Tibial artery (tissue), 4 donors: ENCODE measurements at regions not wholly inside any gene's neighbourhood (a gene's known extent, or its start where the extent isn't known, plus 50 kb on each side); places are given as distances from the start of the nearest gene placed in this dataset.
"Not testable (repeated sequence)": the region's sequence is repeated elsewhere in the genome, so short reads cannot be mapped to it uniquely, and the experiment has no call there.

ENCODE experiments used
- DNase-seq, 2 donors: peaks; one replicate each; pipeline ENCODE4 v3.0.0-alpha.2; 2019
- H3K27ac ChIP-seq, 2 donors: fragments of 200-600 bp; sonication (generic) in 1 of 2; 1 replicate in 1 of 2; 2 replicates in 1 of 2; pipeline ENCODE4 v1.5.1; 2018 to 2019; ENCODE audit warnings: mild to moderate bottlenecking in 1 of 2
- H3K27me3 ChIP-seq, 2 donors: fragments of 200-600 bp; sonication (generic) in 1 of 2; one replicate each; pipeline versions ENCODE4 v1.5.1 to v1.6.0; 2016 to 2019
- H3K36me3 ChIP-seq, 3 donors: fragments of 200-600 bp; sonication (generic) in 2 of 3; one replicate each; pipeline ENCODE4 v1.5.1; 2016 to 2019; ENCODE audit warnings: mild to moderate bottlenecking in 2 of 3
- H3K4me1 ChIP-seq, 4 donors: fragments of 200-600 bp; sonication (generic) in 2 of 4; 1 replicate in 3 of 4; 2 replicates in 1 of 4; pipeline ENCODE4 v1.5.1; 2016 to 2019
- H3K4me3 ChIP-seq, 2 donors: fragments of 200-600 bp; sonication (generic) in 1 of 2; 1 replicate in 1 of 2; 2 replicates in 1 of 2; pipeline ENCODE4 v1.5.1; 2018 to 2019; ENCODE audit warnings: mild to moderate bottlenecking in 2 of 2
- H3K9me3 ChIP-seq, 3 donors: fragments of 200-600 bp; sonication (generic) in 1 of 3; one replicate each; pipeline ENCODE4 v1.5.1; 2016 to 2019
- CTCF ChIP-seq, 2 experiments: fragments of 200-600 bp in 1 of 2; fragments of 450-650 bp in 1 of 2; IDR thresholded peaks; one replicate each; pipeline ENCODE4 v1.5.1; 2017 to 2019; ENCODE audit warnings: antibody characterized with exemption in 2 of 2, mild to moderate bottlenecking in 1 of 2, moderate library complexity in 1 of 2
- intact Hi-C: fragments of 100-400 bp; cut with DNase I; formaldehyde crosslinking; loops from one replicate; pipeline ENCODE4 v1.15.0; 2023; ENCODE audit warnings: low total_unique reads

DNA sequence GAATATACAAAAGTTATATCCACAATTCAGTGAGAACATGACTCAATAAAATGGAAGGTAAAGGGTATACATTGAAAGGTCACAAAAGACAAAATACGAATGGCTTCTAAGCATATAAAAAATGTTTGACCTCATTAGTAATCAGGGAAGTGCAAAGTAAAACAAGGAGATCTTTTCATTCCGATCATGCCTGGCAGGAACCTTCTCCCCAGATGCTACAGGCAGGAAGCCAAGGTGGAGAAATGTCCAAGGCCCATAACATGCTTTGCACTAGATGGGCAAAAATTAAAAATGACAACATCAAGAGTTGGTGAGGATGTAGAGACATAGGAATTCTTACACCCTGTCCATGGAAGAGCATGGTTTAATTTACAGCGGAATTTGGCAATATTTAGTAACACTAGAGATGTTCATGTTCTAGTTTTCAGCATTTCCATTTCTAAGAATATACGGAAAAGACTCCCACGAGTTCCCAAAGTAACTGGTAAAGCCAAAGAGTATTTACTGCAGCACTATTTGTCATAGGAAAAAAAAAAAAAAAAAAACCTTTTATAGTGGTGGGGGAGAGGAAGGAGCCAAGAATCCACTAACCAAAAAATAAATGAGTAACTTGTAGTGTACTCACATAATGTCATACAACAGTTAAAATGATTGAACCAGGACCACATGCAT, 184.5 kb upstream of the KAZN start:
- Histone ChIP-seq H3K36me3 (no peaks in the 10 kb centered on the region), H3K4me1 (peaks cover 0 to 3% (median 0%) of the 10 kb centered on the region in 4 donors), H3K9me3 (no peaks in the 10 kb centered on the region), H3K4me3 (no peak overlapping the region), H3K27me3 (peaks cover 0 to 3% of the 10 kb centered on the region in 2 donors), H3K27ac (no peak overlapping the region)
- TF ChIP-seq CTCF (IDR thresholded peaks at IDR 0.05), result no peak
- intact Hi-C loops, result no loop called here
- no peak for DNase-seq

- H3K27ac ChIP-seq, result no peak overlapping the region
- DNase-seq, result no peak
- no peaks in the 10 kb centered on the region for H3K36me3 ChIP-seq
- no peak overlapping the region for H3K4me3 ChIP-seq
- intact Hi-C loops, result no loop called here
- H3K9me3 ChIP-seq, result no peaks in the 10 kb centered on the region
- TF ChIP-seq CTCF (IDR thresholded peaks at IDR 0.05), result no peak
- H3K4me1 ChIP-seq, result peaks cover 0 to 3% (median 0%) of the 10 kb centered on the region in 4 donors
- peaks cover 0 to 7% of the 10 kb centered on the region in 2 donors for H3K27me3 ChIP-seq
These were observed 183.1 kb upstream of the KAZN start for GRCh38 chr1:14415396-14415795.

- intact Hi-C loops, H3K36me3 ChIP-seq, H3K9me3 ChIP-seq, H3K4me3 ChIP-seq, DNase-seq, H3K27ac ChIP-seq, H3K4me1 ChIP-seq: not testable (repeated sequence)
- H3K27me3 ChIP-seq, result peaks cover 0 to 13% of the 10 kb centered on the region in 2 donors
These were observed 178.7 kb upstream of the KAZN start for GRCh38 chr1:14419778-14420218.

DNA sequence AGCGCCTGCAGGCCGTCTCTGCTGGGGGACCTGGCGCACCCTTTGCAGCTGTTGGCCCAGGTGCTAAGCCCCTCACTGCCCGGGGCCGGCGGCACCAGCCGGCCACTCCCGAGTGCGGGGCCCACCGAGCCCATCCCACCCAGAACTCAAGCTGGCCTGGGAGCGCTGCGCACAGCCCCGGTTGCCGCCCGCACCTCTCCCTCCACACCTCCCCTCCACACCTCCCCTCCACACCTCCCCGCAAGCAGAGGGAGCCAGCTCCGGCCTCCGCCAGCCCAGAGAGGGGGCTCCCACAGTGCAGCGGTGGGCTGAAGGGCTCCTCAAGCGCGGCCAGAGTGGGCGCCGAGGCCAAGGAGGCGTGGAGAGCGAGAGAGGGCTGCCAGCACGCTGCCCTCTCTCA, 177.8 kb upstream of the KAZN start:
- no peaks in the 10 kb centered on the region for H3K4me1 ChIP-seq
- H3K27me3 ChIP-seq, result peaks cover 0 to 13% of the 10 kb centered on the region in 2 donors
- no peaks in the 10 kb centered on the region for H3K36me3 ChIP-seq
- no peak overlapping the region for H3K27ac ChIP-seq
- intact Hi-C loops, result no loop called here
- no peak for TF ChIP-seq CTCF (IDR thresholded peaks at IDR 0.05)
- no peak overlapping the region for H3K4me3 ChIP-seq
- no peaks in the 10 kb centered on the region for H3K9me3 ChIP-seq
- DNase-seq, result no peak

- no peak for DNase-seq
- intact Hi-C loops, result no loop called here
- H3K36me3 ChIP-seq, result no peaks in the 10 kb centered on the region
These were observed 177.0 kb upstream of the KAZN start for GRCh38 chr1:14421295-14421976.

More at GRCh38 chr1:14421295-14421976, 177.0 kb upstream of the KAZN start:
- TF ChIP-seq CTCF (IDR thresholded peaks at IDR 0.05), result no peak
- Histone ChIP-seq H3K27ac (no peak overlapping the region), H3K27me3 (peaks cover 0 to 13% of the 10 kb centered on the region in 2 donors), H3K9me3 (no peaks in the 10 kb centered on the region), H3K4me1 (no peaks in the 10 kb centered on the region), H3K4me3 (no peak overlapping the region)
